SIG-M5 (cell line): ENCODE measurements at regions not wholly inside any gene's neighbourhood (a gene's known extent, or its start where the extent isn't known, plus 50 kb on each side); places are given as distances from the start of the nearest gene placed in this dataset.
"Not testable (repeated sequence)": the region's sequence is repeated elsewhere in the genome, so short reads cannot be mapped to it uniquely, and the experiment has no call there.

Source experiments
- DNase-seq: peaks from one replicate; lab custom pipeline; 2025; lab: John Stamatoyannopoulos, UW

DNA sequence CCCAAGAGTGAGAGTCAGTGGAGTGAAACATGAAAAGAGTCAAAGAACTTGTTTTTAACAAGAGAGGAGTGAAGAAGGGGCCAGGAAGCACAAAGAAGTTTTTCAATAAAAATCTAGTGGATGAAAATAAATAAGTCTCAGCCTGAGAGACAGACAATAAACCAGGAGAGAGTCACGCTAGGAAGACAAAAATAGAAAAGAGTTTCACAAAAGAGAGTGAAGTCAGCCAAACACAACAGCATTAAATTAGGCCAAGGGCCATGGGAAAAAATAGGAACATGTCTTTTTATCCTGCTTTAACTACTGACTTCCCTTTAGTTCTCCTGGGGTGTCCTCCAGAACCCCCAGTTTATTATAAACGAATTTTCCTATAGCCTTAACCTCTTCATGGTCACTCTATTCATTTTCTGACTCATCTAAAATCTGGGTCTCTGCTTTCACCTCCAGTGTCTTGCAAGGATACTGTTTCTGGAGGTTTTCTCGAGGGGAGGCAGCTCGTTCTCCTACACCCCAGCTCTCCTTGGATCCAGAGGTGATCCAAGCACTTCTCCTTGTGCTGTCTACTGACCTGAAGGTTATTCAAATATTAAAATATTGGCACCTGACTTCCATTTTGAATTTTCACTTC, 571.5 kb upstream of the PPP2R3A start:
- no peak for DNase-seq

DNA sequence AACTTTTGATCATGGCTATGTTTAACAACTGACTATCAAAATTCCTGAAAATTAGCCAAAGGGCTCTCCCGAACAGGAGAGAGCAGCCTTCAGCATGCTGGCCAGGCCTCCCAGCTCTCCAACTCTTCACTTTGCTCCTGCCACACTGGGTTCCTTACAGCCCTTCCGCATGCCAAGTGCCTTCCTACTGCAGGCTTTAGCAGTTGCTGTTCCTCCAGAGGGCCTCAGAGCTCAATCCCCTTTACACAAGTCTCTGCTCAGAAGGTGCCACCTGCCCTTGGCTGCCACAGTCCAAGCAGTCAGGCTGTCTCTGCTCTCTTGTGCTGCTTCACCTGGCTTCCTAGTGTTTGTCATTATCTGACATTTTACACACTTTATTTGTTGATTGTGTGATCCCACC, 553.1 kb upstream of the PPP2R3A start:
- DNase-seq, result no peak

DNA sequence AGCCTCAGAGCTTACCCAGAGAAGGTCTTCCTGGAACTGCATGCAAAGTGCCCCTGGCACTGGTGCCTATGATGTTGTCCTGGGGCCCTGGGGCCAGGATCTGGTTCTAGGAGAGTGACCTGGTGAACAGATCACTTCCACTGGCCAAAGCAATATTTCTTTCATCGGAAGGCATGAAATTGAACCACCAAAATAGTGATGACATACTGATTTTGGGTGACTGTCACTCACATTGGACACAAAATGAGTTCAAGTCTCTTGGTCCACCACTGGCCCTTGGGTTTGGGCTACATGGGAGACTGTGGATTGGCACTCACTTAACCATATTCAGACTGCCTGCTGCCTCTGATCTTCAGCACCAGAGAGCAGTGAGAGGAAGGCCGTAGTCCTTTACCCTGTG, 549.3 kb upstream of the PPP2R3A start:
- no peak for DNase-seq

DNA sequence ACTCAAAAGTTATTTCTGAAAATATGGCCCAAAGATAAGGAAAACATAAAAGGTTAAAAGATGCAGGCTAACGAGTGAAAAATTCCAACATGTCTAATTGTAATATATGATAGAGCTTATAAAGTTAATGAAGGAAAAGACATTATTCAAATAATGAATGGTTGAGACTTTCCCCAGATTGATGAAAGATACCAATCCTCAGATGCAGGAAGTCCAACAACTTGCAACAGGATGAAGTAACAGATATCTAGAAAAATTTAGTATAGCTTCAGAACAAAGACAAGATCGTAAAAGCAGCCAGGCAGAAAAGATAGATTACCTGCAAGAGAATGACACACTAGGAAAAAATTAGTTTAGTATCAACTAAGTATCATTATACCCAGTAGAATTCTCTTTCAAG, 546.4 kb upstream of the PPP2R3A start:
- no peak for DNase-seq

DNA sequence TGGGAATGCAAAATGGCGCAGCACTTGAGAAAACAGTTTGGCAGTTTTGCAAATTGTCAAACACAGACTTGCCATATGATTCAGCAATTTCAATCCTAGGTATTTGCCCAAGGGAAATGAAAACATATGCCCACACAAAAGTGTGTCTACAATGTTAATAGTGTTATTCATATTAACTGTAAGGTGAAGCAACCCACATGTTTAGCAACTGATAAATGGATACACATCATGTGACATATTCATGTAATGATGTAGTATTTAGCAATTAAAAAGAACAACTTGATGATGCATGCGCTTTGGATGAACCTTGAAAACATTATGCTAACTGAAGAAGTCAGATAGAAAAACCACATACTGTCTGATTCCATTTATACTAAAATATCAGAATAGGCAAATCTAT, 539.0 kb upstream of the PPP2R3A start:
- no peak for DNase-seq

DNA sequence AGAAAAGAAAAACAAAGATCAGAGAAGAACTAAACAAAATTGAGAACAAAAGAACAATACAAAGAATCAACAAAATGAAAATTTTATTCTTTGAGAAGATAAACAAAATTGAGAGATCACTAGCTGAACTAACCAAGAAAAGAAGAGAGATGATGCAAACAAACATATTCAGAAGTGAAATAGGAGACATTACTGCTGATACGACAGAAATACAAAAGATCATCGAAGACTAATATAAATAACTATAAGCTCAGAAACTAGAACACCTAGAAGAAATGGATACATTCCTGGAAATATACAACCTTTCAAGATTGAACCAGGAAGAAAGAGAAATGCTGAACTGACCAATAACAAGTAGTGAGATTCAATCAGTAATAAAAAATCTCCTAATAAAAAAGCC, 533.1 kb upstream of the PPP2R3A start:
- DNase-seq, result no peak

DNA sequence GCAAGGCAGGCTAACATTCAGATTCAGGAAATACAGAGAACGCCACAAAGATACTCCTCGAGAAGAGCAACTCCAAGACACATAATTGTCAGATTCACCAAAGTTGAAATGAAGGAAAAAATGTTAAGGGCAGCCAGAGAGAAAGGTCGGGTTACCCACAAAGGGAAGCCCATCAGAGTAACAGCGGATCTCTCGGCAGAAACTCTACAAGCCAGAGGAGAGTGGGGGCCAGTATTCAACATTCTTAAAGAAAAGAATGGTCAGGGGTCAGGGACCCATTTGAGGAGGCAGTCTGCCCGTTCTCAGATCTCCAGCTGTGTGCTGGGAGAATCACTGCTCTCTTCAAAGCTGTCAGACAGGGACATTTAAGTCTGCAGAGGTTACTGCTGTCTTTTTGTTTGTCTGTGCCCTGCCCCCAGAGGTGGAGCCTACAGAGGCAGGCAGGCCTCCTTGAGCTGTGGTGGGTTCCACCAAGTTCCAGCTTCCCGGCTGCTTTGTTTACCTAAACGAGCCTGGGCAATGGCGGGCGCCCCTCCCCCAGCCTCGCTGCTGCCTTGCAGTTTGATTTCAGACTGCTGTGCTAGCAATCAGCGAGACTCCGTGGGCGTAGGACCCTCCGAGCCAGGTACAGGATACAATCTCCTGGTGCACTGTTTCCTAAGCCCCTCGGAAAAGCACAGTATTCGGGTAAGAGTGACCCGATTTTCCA, 526.5 kb upstream of the PPP2R3A start:
- not testable (repeated sequence) for DNase-seq

DNA sequence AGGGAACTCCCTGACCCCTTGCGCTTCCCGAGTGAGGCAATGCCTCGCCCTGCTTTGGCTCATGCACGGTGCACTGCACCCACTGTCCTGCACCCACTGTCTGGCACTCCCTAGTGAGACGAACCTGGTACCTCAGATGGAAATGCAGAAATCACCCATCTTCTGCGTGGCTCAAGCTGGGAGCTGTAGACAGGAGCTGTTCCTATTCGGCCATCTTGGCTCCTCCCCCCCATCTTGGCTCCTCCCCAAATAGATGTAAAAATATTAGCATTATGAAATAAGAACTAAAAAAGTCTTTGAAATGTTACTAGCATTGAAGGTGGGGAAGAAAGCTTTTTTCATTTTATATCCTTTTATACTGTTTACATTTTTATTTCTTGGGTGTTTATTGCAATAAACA, 525.9 kb upstream of the PPP2R3A start:
- not testable (repeated sequence) for DNase-seq

DNA sequence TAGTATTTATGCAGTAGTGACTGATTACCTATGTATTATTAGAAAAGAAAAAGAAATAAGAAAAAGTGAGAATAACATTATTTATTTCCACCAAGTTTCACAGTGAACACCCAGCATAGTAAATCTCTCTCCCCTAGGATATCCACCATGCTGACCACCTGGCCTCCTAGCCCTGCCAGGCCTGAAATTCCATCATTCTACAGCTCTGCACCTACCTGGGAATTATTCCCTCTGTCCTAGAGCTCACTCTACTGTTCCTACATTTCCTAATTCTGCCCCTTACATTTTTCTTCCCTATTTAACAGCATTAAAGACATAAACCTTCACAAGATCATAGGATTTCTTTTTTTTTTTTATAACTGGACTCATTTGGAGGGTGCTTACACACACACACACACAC, 525.3 kb upstream of the PPP2R3A start:
- DNase-seq, result no peak

DNA sequence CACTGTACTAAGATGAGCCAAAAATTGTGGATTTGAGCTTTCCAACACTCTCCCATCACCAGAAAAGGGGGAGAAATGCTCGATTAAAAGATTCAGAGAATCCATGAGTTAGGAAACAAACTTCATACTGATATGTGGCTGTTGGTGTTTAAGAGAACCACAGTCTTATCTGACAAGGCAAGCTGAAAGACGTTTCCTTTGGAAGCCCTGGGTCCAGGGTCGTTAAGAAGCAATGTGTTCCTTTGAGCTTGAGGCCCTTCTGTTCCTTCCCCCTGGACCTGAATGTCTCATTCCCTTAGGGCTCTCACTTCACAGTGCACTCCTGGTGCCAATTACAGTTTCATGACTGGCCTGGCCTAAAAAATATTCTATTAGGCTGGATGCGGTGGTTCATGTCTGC, 524.8 kb upstream of the PPP2R3A start:
- no peak for DNase-seq

DNA sequence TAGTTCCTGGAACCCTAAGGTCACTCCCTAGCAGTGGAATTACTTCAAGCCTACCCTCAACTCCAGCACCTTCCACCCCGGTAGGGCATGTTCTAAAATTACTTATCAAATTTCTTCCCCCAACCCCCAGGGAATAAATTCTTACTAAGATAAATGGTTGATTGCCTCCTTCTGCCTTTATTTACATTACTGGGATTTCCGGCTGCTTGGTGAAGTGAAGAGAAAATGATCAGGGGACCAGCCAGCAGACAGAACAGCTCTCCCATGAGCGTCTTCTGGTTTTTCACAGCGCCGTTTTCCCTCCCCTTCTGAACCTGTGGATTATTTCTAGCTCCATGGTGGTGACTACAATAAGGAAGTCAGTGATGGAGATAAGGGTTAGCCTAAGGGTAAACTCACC, 521.5 kb upstream of the PPP2R3A start:
- DNase-seq, result no peak

DNA sequence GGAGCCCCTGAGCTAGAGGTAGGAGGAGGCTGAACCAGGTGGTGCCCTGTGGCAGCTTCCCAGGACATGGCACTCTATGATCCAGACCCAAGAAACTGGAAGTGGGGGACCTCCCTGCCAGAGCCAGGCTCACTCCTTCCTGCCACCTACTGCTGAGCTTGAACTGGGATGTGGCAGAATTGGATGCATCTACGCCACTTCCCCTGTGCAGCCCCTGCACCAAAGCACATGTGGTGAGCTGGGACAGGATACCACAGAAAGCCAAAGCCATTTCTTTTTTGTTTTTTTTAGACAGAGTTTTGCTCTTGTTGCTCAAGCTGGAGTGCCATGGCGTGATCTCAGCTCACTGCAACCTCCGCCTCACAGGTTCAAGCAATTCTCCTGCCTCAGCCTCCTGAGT, 518.0 kb upstream of the PPP2R3A start:
- no peak for DNase-seq

DNA sequence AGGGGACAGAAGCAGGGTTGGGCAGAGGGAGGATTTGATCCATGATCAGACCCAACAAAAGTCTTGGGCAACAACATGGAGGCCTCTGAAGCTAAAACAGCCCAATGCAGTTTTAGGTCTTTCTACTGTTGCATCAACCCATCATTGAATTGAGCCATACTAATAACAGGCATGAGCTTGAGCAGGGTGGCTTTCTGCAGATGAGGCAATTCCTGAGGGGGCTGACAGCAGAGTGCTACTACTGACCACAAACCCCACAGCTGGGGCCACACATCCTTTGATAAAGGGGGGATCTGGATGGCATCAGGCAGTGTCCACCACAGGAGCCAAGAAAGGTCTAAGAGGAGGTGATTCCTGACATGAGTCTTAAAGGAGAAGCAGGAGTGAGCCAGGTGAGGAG, 517.0 kb upstream of the PPP2R3A start:
- no peak for DNase-seq

DNA sequence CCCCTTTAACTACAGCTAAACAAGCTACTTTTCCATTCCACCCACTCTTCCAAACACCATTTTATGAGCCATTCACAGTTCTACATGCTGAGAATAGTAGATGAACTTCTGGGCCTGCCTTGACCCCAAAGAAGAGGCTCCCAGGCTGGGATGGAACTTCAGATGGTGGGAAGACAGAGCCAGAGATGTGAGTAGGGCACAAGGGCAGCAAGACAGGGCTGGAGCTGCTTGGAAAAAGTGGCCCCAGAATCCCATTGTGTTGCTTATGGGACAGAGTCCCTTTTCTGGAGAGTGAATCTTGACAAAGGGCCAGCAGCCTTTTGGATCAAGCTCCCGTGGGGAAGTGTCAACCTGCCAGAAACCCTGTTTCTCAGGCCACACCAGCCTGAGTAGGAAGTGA, 516.5 kb upstream of the PPP2R3A start:
- DNase-seq, result no peak

DNA sequence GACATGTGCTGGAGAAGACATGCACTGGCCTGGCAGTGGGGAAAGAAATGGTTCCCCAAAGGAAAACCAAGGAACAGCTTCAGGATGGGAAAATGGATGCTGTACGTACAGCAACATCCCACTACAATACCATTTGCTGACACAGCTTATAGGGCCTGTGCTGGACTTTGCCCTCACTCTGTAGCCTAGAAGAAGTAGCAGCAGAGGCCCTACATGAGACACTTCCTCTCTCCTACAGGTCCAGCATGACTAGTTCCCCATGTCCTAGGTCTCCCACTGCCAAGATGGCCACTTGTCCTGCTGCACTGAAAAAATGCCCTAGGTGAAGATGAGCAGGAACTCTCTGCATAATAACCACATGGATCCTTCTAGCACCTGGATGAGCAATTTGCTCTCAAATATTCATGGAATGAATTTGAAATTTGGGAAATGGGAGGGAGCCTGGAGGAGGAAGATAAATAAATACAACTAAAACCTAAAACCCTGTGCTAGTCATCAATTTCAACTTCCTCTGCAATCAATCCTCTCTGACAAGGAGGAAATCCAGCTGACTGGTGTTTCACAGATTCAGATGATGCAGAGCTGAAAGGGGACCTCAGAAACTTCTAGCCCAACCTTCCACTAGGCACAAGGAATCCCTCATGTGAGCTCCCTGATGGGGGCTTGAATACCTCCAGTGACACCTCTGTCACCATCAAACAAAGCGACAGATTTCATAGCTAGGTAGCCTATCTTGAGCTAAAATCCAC, 514.3 kb upstream of the PPP2R3A start:
- DNase-seq, result no peak

DNA sequence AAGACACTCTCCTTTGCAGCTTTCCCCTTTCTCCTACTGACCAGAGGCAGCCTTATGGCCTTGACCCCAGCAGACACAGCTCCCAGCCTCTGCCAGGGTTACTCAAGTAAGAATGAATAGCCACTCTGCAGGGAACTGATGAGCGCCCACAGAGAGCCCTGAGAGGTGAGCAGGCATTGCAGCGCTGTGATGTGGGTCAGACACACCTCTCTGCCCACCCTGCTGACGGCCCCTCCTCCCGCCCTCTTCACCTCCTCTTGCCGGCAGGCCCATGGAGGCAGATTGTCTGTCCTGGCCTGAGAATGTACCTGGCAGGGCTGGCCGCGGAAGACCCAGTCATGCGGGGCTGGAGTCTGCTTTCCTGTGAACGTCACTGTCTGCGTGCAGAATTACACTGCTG, 512.6 kb upstream of the PPP2R3A start:
- DNase-seq, result no peak

DNA sequence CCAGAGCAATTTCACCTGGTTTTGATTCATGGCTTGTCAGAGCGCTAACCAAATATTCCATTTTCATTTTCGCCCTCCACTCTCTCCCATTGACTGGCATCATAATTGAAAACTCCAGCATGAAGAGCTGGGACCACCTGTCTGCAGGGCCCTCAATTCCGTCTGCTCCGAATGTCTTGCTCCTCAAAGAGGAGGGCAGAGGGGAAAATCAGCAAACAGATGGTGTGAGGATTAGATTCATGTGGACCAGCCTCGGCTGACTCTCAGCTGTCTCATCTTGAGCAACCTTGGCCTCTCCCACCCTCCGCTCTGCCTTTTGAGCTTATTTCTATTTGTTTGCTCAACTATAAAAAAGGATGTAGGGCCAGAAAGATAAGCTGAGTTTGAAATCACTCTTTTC, 512.2 kb upstream of the PPP2R3A start:
- no peak for DNase-seq

DNA sequence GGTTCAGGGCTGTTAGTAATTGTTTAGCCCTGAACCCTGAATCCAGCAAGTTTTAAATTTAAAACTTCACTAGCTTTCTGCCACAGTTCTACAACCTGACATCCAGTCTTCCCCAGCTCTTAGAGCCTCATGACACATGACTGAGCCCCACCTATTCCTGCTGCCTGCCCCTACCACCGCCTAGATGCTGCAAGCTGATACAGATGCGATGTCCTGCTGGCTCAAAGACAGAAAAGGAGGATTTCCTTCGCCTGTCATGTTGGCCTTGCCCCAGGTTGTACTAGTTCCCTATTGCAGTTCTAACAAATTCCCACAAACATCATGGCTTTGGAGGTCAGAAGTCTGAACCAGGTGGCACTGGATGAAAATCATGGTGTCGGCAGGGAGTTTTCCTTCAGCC, 510.6 kb upstream of the PPP2R3A start:
- DNase-seq, result no peak

DNA sequence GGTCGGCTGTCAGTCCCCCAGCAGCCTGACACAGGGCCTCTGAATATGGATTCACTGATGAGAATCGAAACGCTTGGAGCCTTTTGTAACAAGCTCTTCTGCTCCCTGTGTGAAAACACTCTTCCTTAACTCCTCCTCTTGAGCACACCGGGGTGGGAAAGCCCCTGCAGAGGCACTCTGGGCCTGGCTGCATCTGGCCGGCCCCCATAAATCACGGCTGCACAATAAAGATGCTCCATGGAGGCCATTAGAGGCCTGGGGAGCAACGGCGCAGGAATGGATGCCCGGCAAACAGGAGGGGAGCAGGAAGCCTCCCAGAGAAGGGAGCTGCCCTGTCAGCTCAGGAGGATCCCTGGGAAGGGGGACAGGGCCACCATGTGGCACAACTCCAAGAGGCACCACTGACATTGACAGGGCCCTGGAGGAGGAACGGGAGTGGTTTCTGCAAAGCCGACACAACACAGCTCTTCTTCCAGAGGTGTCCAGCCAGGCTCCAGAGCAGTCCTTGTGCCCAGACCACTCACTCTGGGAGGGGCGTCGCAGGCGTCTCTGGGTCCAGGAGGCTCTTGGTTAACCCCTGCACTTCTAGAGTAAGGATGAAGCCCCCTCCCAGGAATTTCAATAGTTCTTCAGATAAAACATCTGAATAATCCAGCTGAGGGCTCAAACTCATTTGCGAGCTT, 509.3 kb upstream of the PPP2R3A start:
- DNase-seq, result no peak

DNA sequence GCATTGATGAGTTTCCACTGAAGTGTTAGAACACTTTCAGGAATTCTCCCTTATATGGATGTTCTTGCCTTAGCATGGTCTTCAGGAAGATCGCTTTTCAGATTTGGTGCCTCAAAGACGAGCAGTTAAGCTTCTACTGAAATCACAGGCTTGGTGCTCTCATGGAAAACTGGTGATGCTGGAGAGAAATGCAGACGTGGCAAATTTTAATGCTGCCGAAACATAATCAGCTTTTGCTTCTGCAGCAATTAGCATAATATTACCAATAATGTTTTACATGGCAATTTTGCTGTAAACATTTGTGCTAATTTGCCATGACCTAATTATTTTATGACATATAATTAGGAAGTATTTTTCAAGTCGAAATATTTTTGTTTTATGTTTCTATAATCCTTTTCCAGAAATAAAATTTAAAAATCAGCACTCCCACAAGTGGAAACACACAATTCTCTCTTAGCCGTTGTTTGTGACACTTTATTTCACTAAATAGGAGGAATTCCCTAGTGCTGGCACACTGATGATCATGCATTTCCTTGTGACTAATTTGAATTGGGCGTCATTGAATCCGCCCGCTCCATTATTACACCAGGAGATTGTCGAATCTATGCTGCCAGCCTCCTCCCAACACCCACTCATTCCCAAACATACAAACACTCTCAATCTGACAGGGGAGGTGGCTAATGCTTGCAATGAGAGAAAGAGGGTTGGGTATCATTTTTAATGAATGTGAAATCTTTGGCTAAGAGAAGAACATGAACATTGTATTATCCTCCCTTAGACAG, 506.8 kb upstream of the PPP2R3A start:
- DNase-seq, result no peak

DNA sequence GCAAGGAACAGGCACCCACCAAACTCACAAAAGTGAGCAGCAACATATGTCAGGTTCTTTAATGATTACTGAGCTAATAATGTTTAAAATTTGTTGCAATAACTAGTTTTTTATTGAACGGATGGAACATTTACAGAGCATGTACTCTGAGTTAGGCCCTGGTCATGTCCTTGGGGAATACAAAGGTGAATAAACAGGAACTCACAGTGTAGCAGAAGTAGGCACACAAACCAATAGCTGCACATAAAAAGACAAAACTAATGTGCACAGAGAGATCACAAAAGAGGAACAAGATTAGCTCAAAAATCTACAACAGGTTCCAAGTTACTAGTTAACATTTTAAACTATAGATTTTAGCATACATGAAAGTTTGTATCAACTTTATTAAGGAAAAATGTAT, 505.3 kb upstream of the PPP2R3A start:
- no peak for DNase-seq

DNA sequence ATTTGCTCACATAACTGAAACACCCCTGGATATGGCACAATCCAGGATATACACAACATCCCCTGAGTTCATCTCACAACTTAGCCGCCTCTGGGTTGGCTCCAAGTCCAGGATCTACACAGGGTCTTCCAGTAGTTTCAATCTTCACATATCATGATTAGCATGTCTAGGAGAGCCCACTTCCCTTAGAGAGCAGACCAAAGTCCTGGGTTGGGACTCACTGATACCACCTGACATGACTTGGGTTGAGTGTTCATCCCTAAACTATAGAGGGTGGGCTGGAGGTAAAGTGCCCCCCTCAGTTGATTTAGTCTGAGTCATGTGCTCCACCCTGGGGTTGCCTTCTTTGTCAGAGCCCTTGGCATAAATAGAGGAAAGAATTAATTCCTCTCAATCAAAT, 493.6 kb upstream of the PPP2R3A start:
- no peak for DNase-seq
